ENCODE measurements at regions not wholly inside any gene's neighbourhood (a gene's known extent, or its start where the extent isn't known, plus 50 kb on each side); places are given as distances from the start of the nearest gene placed in this dataset.

DNA sequence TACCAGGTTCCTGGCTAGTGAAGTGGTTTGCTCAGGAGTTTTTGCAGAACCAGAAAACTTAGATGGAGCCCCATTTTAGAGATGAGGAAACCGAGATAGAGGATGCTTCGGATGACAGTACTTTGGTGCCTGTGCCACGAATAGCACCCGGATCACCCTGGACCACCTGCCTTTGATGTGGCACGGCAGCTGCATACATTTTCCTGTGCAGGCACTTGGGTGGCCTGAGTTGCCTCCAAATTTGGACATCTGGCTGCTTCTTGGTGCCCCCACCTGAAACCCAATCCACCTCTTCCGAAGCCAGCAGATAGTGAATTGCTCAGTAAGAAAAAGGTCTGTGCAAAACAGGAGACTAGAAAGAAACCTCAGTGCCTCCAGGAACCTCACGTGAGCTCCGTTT, 140.6 kb upstream of the ID2 start:
- H2BK12ac ChIP-seq (ENCODE audit: low read length in 2 of 2), result peak overlapping the region in 1 of 2 experiments; percentile 40
- no peak for DNase-seq
- H4K91ac ChIP-seq (ENCODE audit: low read length), result peak overlapping the region; percentile 32
- no peak overlapping the region for H3K4me3 ChIP-seq (ENCODE audit: insufficient read depth in 1 of 2, low read depth in 1 of 2, low read length in 2 of 2)
- no peaks in the 10 kb centered on the region for H3K9me3 ChIP-seq (ENCODE audit: control insufficient read depth, low read length)
- no peak overlapping the region for H3K4ac ChIP-seq (ENCODE audit: low read depth in 1 of 2, low read length in 2 of 2)
- no peaks in the 10 kb centered on the region for H3K36me3 ChIP-seq (ENCODE audit: control insufficient read depth in 1 of 2, insufficient read depth in 2 of 2, low read depth in 1 of 2, low read length in 2 of 2)
- H3K79me1 ChIP-seq (replicated peaks; ENCODE audit: low read length, poor library complexity, severe bottlenecking), result no peaks in the 10 kb centered on the region
- H3K18ac ChIP-seq (ENCODE audit: low read depth in 1 of 2, low read length in 2 of 2), result no peak overlapping the region
- H3K4me1 ChIP-seq (ENCODE audit: control insufficient read depth, insufficient read depth, low read depth, low read length), result peaks cover 25% of the 10 kb centered on the region
- no peak overlapping the region for H3K27ac ChIP-seq (ENCODE audit: low read length, poor library complexity, severe bottlenecking)
- no peak overlapping the region for H2BK15ac ChIP-seq (ENCODE audit: low read depth, poor library complexity, severe bottlenecking)
- H3K27me3 ChIP-seq (ENCODE audit: control insufficient read depth in 1 of 2, insufficient read depth in 1 of 2, low read length in 2 of 2), result peaks cover 0 to 16% of the 10 kb centered on the region in 2 experiments
- H2BK120ac ChIP-seq (ENCODE audit: low read depth, low read length), result peak overlapping the region; percentile 8
- H2AK5ac ChIP-seq (ENCODE audit: low read length, severe bottlenecking), result no peak overlapping the region
- no peak overlapping the region for H3K14ac ChIP-seq (ENCODE audit: low read length in 2 of 2)
- H3K9ac ChIP-seq (ENCODE audit: low read length), result no peak overlapping the region
- H2AFZ ChIP-seq (ENCODE audit: low read depth, low read length), result no peak overlapping the region
- no peak overlapping the region for H2BK5ac ChIP-seq (ENCODE audit: low read depth, low read length, poor library complexity, severe bottlenecking)
- H4K8ac ChIP-seq (ENCODE audit: low read length), result no peak overlapping the region
- no peak overlapping the region for H3K4me2 ChIP-seq (ENCODE audit: low read length, poor library complexity, severe bottlenecking)
- 93% methylated on average over 8 of the region's 8 CpGs for WGBS
- no peak overlapping the region for H3K23ac ChIP-seq (ENCODE audit: low read length in 2 of 2)

DNA sequence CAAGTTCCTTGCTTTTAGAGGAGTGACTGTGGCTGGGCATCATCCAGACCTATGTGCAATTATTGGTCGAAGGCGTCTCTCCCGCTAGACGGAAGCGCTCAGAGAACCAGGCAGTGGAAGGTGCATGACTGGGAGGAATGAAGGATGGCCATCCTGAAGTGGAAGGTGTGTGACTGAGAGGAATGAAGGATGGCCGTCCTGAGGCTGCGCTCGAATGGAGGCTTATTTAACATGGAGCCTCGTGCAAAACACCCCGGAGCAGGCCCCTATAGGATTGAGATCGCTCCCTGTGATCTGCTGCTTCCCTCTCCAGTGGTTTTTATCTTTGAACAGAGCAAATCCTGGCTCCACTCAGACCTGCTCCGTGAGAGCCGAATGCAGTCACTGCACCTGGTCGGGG, 140.2 kb upstream of the ID2 start:
- Histone ChIP-seq H2BK12ac (ENCODE audit: low read length in 2 of 2) (peak overlapping the region in 1 of 2 experiments; percentile 24), H2AK5ac (ENCODE audit: low read length, severe bottlenecking) (no peak overlapping the region), H3K4me3 (ENCODE audit: insufficient read depth in 1 of 2, low read depth in 1 of 2, low read length in 2 of 2) (no peak overlapping the region), H3K36me3 (ENCODE audit: control insufficient read depth in 1 of 2, insufficient read depth in 2 of 2, low read depth in 1 of 2, low read length in 2 of 2) (no peaks in the 10 kb centered on the region), H4K91ac (ENCODE audit: low read length) (no peak overlapping the region), H3K14ac (ENCODE audit: low read length in 2 of 2) (no peak overlapping the region), H3K79me1 (replicated peaks; ENCODE audit: low read length, poor library complexity, severe bottlenecking) (no peaks in the 10 kb centered on the region), H2BK5ac (ENCODE audit: low read depth, low read length, poor library complexity, severe bottlenecking) (no peak overlapping the region), H3K4me2 (ENCODE audit: low read length, poor library complexity, severe bottlenecking) (no peak overlapping the region), H3K27me3 (ENCODE audit: control insufficient read depth in 1 of 2, insufficient read depth in 1 of 2, low read length in 2 of 2) (peaks cover 0 to 16% of the 10 kb centered on the region in 2 experiments), H3K4me1 (ENCODE audit: control insufficient read depth, insufficient read depth, low read depth, low read length) (peaks cover 21% of the 10 kb centered on the region), H2AFZ (ENCODE audit: low read depth, low read length) (no peak overlapping the region), H2BK120ac (ENCODE audit: low read depth, low read length) (no peak overlapping the region), H2BK15ac (ENCODE audit: low read depth, poor library complexity, severe bottlenecking) (no peak overlapping the region), H3K9ac (ENCODE audit: low read length) (no peak overlapping the region), H4K8ac (ENCODE audit: low read length) (no peak overlapping the region), H3K18ac (ENCODE audit: low read depth in 1 of 2, low read length in 2 of 2) (no peak overlapping the region), H3K9me3 (ENCODE audit: control insufficient read depth, low read length) (no peaks in the 10 kb centered on the region), H3K27ac (ENCODE audit: low read length, poor library complexity, severe bottlenecking) (no peak overlapping the region), H3K4ac (ENCODE audit: low read depth in 1 of 2, low read length in 2 of 2) (no peak overlapping the region), H3K23ac (ENCODE audit: low read length in 2 of 2) (no peak overlapping the region)
- no peak for DNase-seq
- WGBS, result 95% methylated on average over 14 of the region's 14 CpGs

DNA sequence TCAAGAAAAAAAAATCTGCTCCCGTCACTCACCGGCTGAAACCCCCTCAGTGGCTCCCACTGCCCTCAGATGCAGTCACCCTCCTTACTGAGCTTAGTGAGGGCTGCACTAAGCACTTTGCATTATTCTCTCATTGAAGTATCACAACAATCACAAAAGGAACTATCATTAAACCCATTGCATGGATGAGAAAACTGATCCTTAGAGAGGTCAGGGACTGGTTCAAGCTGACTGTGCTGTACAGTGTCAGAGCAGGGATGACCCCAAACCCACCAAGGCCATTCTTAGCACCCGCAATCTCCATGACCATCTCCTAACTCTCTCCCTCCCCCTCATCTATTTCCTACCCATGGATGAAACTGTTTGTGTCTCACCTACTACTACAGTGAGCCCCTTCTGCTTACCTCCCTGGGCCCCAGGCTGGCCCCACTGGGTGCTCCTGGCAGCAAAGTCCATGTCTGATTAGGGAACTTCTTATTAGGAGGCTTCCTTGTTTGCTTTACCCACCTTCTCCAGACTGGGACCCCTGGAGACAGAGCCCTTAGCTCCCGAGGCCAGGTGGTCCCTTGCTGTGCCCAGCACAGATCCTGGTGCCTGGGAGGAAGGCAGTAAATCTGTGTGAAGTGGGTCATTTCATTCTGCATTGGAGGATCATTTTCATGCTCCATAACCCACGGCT, 139.3 kb upstream of the ID2 start:
- WGBS, result 94% methylated on average over 4 of the region's 5 CpGs
- H3K23ac ChIP-seq (ENCODE audit: low read length in 2 of 2), result no peak overlapping the region
- H4K8ac ChIP-seq (ENCODE audit: low read length), result no peak overlapping the region
- no peak overlapping the region for H3K14ac ChIP-seq (ENCODE audit: low read length in 2 of 2)
- peak overlapping the region; percentile 78 for H2BK15ac ChIP-seq (ENCODE audit: low read depth, poor library complexity, severe bottlenecking)
- H2BK12ac ChIP-seq (ENCODE audit: low read length in 2 of 2), result peak overlapping the region; percentile 47 to 65
- no peak overlapping the region for H2BK5ac ChIP-seq (ENCODE audit: low read depth, low read length, poor library complexity, severe bottlenecking)
- H2AFZ ChIP-seq (ENCODE audit: low read depth, low read length), result no peak overlapping the region
- H3K4me1 ChIP-seq (ENCODE audit: control insufficient read depth, insufficient read depth, low read depth, low read length), result peaks cover 19% of the 10 kb centered on the region
- H3K9ac ChIP-seq (ENCODE audit: low read length), result no peak overlapping the region
- H3K9me3 ChIP-seq (ENCODE audit: control insufficient read depth, low read length), result no peaks in the 10 kb centered on the region
- peaks cover 0 to 16% of the 10 kb centered on the region in 2 experiments for H3K27me3 ChIP-seq (ENCODE audit: control insufficient read depth in 1 of 2, insufficient read depth in 1 of 2, low read length in 2 of 2)
- DNase-seq, result no peak
- no peak overlapping the region for H3K27ac ChIP-seq (ENCODE audit: low read length, poor library complexity, severe bottlenecking)
- H3K36me3 ChIP-seq (ENCODE audit: control insufficient read depth in 1 of 2, insufficient read depth in 2 of 2, low read depth in 1 of 2, low read length in 2 of 2), result no peaks in the 10 kb centered on the region
- H3K79me1 ChIP-seq (replicated peaks; ENCODE audit: low read length, poor library complexity, severe bottlenecking), result no peaks in the 10 kb centered on the region
- H2BK120ac ChIP-seq (ENCODE audit: low read depth, low read length), result peak overlapping the region; percentile 58
- peak overlapping the region; percentile 47 for H2AK5ac ChIP-seq (ENCODE audit: low read length, severe bottlenecking)
- peak overlapping the region; percentile 30 to 94 for H3K4ac ChIP-seq (ENCODE audit: low read depth in 1 of 2, low read length in 2 of 2)
- peak overlapping the region; percentile 58 for H4K91ac ChIP-seq (ENCODE audit: low read length)
- no peak overlapping the region for H3K4me3 ChIP-seq (ENCODE audit: insufficient read depth in 1 of 2, low read depth in 1 of 2, low read length in 2 of 2)
- peak overlapping the region; percentile 40 to 56 for H3K18ac ChIP-seq (ENCODE audit: low read depth in 1 of 2, low read length in 2 of 2)
- no peak overlapping the region for H3K4me2 ChIP-seq (ENCODE audit: low read length, poor library complexity, severe bottlenecking)

DNA sequence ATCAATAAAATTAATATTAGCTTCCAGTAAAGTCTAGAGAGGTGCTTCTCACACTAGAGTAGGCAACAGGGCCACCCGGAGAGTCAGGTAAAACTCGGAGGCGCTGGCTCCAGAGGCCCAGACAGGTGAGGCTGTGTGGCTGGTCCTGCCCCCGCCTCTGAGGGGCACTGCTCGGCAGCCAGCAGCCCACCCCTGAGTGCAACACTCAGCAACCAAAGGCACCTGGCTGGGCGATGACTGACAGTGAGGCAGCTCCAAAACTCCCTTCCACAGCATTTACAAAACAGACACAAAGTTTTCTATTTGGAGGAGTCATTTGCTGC, 138.8 kb upstream of the ID2 start:
- Histone ChIP-seq H3K18ac (ENCODE audit: low read depth in 1 of 2, low read length in 2 of 2) (peak overlapping the region; percentile 61), H3K9ac (ENCODE audit: low read length) (peak overlapping the region; percentile 61), H3K79me1 (replicated peaks; ENCODE audit: low read length, poor library complexity, severe bottlenecking) (no peaks in the 10 kb centered on the region), H2BK15ac (ENCODE audit: low read depth, poor library complexity, severe bottlenecking) (no peak overlapping the region), H3K23ac (ENCODE audit: low read length in 2 of 2) (no peak overlapping the region), H3K14ac (ENCODE audit: low read length in 2 of 2) (no peak overlapping the region), H3K36me3 (ENCODE audit: control insufficient read depth in 1 of 2, insufficient read depth in 2 of 2, low read depth in 1 of 2, low read length in 2 of 2) (no peaks in the 10 kb centered on the region), H2BK12ac (ENCODE audit: low read length in 2 of 2) (peak overlapping the region; percentile 47 to 85), H3K4me2 (ENCODE audit: low read length, poor library complexity, severe bottlenecking) (no peak overlapping the region), H3K27ac (ENCODE audit: low read length, poor library complexity, severe bottlenecking) (no peak overlapping the region), H4K91ac (ENCODE audit: low read length) (peak overlapping the region; percentile 58), H3K27me3 (ENCODE audit: control insufficient read depth in 1 of 2, insufficient read depth in 1 of 2, low read length in 2 of 2) (peaks cover 0 to 16% of the 10 kb centered on the region in 2 experiments), H2BK5ac (ENCODE audit: low read depth, low read length, poor library complexity, severe bottlenecking) (no peak overlapping the region), H3K4me3 (ENCODE audit: insufficient read depth in 1 of 2, low read depth in 1 of 2, low read length in 2 of 2) (no peak overlapping the region), H2AFZ (ENCODE audit: low read depth, low read length) (no peak overlapping the region), H3K9me3 (ENCODE audit: control insufficient read depth, low read length) (no peaks in the 10 kb centered on the region), H3K4ac (ENCODE audit: low read depth in 1 of 2, low read length in 2 of 2) (peak overlapping the region; percentile 47 to 94), H4K8ac (ENCODE audit: low read length) (peak overlapping the region; percentile 56), H3K4me1 (ENCODE audit: control insufficient read depth, insufficient read depth, low read depth, low read length) (peaks cover 21% of the 10 kb centered on the region), H2AK5ac (ENCODE audit: low read length, severe bottlenecking) (no peak overlapping the region), H2BK120ac (ENCODE audit: low read depth, low read length) (peak overlapping the region; percentile 58)
- DNase-seq, result no peak
- WGBS, result 87% methylated on average over 6 of the region's 6 CpGs

All from mesenchymal stem cell (in vitro differentiated cells and primary cell).